ENCODE measurements at regions not wholly inside any gene's neighbourhood (a gene's known extent, or its start where the extent isn't known, plus 50 kb on each side); places are given as distances from the start of the nearest gene placed in this dataset.
"Not testable (repeated sequence)": the region's sequence is repeated elsewhere in the genome, so short reads cannot be mapped to it uniquely, and the experiment has no call there.

DNA sequence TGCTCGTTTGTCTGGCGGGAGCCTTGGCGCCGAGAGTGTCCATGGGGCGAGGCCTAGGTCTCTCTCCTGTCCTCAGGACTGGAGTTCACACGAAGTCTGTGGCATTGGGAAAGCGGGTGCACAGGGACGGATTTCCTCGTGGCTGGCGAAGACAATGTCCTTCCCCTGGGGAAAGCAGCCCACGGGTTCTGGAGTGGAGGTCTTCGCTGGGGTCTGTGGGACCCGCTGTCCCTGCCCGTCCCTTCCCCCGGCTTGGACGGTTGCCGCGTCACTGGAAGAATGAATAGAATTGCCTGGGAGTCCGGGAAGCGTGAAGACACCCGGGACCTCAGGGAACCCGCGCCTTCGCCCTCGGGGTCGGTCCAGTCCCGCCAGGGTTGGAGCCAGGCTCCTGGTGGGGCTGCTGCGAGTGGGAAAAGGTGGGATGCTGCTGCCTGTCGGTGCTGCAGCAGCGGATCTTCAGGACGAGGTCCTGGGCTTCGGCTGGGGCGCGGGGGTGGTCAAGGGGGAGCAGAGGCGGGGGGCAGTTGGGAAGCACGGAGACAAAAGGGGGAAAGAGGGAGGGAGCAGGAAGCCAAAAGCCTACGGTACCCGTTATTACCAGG is 441.8 kb upstream of the DEFB115 start:
- no peak for TF ChIP-seq EZH2phosphoT487 (conservative IDR thresholded peaks at IDR 0.05; ENCODE audit: low read length)
- TF ChIP-seq, protein P1, sequence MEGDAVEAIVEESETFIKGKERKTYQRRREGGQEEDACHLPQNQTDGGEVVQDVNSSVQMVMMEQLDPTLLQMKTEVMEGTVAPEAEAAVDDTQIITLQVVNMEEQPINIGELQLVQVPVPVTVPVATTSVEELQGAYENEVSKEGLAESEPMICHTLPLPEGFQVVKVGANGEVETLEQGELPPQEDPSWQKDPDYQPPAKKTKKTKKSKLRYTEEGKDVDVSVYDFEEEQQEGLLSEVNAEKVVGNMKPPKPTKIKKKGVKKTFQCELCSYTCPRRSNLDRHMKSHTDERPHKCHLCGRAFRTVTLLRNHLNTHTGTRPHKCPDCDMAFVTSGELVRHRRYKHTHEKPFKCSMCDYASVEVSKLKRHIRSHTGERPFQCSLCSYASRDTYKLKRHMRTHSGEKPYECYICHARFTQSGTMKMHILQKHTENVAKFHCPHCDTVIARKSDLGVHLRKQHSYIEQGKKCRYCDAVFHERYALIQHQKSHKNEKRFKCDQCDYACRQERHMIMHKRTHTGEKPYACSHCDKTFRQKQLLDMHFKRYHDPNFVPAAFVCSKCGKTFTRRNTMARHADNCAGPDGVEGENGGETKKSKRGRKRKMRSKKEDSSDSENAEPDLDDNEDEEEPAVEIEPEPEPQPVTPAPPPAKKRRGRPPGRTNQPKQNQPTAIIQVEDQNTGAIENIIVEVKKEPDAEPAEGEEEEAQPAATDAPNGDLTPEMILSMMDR (IDR thresholded peaks at IDR 0.05; ENCODE audit: insufficient read depth, low read length, poor library complexity, severe bottlenecking), result no peak
- H3K9ac ChIP-seq (ENCODE audit: low read length), result no peak overlapping the region
- H3F3A ChIP-seq (ENCODE audit: insufficient read depth), result no peaks in the 10 kb centered on the region
- no peaks in the 10 kb centered on the region for H4K20me1 ChIP-seq (ENCODE audit: low read depth, low read length)
- H3K79me2 ChIP-seq (ENCODE audit: insufficient read depth, low read length), result no peaks in the 10 kb centered on the region
- no peak overlapping the region for H3K4me2 ChIP-seq (ENCODE audit: low read depth, low read length, poor library complexity, severe bottlenecking)
- H3K4me3 ChIP-seq (ENCODE audit: insufficient read depth, low read length, poor library complexity, severe bottlenecking), result no peak overlapping the region
- H2AFZ ChIP-seq (ENCODE audit: low read depth, low read length, severe bottlenecking), result no peak overlapping the region
- no peaks in the 10 kb centered on the region for H3K27me3 ChIP-seq (ENCODE audit: low read length)
- H3K9me3 ChIP-seq (ENCODE audit: insufficient read depth, low read length), result no peaks in the 10 kb centered on the region
- H3K9me2 ChIP-seq (replicated peaks; ENCODE audit: insufficient read depth, low read length), result no peaks in the 10 kb centered on the region
- no peaks in the 10 kb centered on the region for H3K36me3 ChIP-seq (ENCODE audit: low read length)
- no peak overlapping the region for H3K27ac ChIP-seq (ENCODE audit: low read depth, low read length)

DNA sequence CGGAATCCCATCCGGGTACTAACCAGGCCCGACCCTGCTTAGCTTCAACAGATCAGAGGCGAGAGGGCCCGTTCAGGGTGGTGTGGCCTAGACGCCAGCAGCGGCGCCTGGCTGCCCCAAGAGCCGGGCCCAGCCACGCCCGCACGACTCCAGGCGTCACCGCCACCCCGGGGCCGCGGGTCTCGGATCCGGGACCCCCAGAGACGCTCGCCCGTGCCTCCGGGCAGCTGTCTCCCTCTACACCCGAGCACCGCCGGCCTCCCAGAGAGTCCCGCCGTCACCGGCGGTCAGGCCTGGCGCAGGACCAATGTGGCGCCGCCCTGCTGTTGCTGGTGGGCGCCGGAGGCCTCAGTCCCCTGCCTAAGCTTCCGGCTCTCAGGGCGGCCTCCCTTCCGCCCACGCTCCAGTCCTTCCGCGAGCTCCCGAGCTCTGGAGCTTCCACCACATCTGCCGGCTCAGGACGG is 441.2 kb upstream of the DEFB115 start:
- Histone ChIP-seq H3K9ac (ENCODE audit: low read length) (no peak overlapping the region), H3K9me2 (replicated peaks; ENCODE audit: insufficient read depth, low read length) (no peaks in the 10 kb centered on the region), H3F3A (ENCODE audit: insufficient read depth) (no peaks in the 10 kb centered on the region), H3K27ac (ENCODE audit: low read depth, low read length) (no peak overlapping the region), H3K4me2 (ENCODE audit: low read depth, low read length, poor library complexity, severe bottlenecking) (no peak overlapping the region), H3K27me3 (ENCODE audit: low read length) (no peaks in the 10 kb centered on the region), H3K4me3 (ENCODE audit: insufficient read depth, low read length, poor library complexity, severe bottlenecking) (no peak overlapping the region), H4K20me1 (ENCODE audit: low read depth, low read length) (no peaks in the 10 kb centered on the region), H3K79me2 (ENCODE audit: insufficient read depth, low read length) (no peaks in the 10 kb centered on the region), H3K36me3 (ENCODE audit: low read length) (no peaks in the 10 kb centered on the region), H3K9me3 (ENCODE audit: insufficient read depth, low read length) (no peaks in the 10 kb centered on the region), H2AFZ (ENCODE audit: low read depth, low read length, severe bottlenecking) (no peak overlapping the region)
- no peak for TF ChIP-seq EZH2phosphoT487 (conservative IDR thresholded peaks at IDR 0.05; ENCODE audit: low read length)
- TF ChIP-seq, protein P1 (IDR thresholded peaks at IDR 0.05; ENCODE audit: insufficient read depth, low read length, poor library complexity, severe bottlenecking), result no peak

DNA sequence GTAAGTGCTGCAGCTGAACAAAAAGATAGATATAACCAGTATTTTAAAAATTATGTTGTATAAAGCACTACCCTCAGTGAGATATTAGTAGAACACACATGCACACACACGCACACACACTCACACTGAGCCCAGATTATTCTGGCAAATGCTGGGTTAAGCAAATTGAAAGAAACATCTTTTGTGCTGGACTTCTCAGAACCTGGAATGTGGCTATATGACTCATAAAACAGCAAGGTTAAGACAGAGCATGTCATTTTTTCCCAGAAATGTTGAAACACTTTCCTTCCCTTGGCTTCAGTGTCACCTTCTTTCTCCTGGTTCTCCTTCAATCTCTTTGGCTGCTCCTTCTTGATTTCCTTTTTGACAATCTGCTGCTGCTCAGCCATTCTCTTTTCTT is 435.8 kb upstream of the DEFB115 start:
- not testable (repeated sequence) for H3K9me2 ChIP-seq (replicated peaks; ENCODE audit: insufficient read depth, low read length); H3K27me3 ChIP-seq (ENCODE audit: low read length); H4K20me1 ChIP-seq (ENCODE audit: low read depth, low read length); H3K4me2 ChIP-seq (ENCODE audit: low read depth, low read length, poor library complexity, severe bottlenecking); H3K36me3 ChIP-seq (ENCODE audit: low read length); H3K79me2 ChIP-seq (ENCODE audit: insufficient read depth, low read length); H3K9ac ChIP-seq (ENCODE audit: low read length); H3F3A ChIP-seq (ENCODE audit: insufficient read depth); H3K27ac ChIP-seq (ENCODE audit: low read depth, low read length); H3K9me3 ChIP-seq (ENCODE audit: insufficient read depth, low read length); H2AFZ ChIP-seq (ENCODE audit: low read depth, low read length, severe bottlenecking); H3K4me3 ChIP-seq (ENCODE audit: insufficient read depth, low read length, poor library complexity, severe bottlenecking)

DNA sequence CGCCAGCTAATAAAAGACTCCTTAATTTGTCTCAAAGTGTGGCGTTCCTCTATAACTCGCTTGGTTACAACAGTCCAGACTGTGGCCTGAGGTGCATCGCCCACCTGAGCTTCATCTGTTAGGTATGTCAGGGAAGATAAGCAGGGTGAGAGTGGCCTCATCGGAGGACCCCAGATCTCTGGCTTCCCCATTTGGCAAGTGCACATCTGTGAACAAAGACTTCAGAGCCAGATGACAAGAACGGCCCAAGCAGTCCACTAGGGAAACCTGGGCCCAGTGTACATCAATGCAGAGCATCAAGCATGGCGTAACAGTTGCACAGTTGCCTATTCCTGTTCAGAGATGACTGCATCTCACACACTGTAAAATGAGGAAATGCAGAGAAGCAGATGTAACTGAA is 432.8 kb upstream of the DEFB115 start:
- not testable (repeated sequence) for H3K4me2 ChIP-seq (ENCODE audit: low read depth, low read length, poor library complexity, severe bottlenecking); H3K9me3 ChIP-seq (ENCODE audit: insufficient read depth, low read length)

DNA sequence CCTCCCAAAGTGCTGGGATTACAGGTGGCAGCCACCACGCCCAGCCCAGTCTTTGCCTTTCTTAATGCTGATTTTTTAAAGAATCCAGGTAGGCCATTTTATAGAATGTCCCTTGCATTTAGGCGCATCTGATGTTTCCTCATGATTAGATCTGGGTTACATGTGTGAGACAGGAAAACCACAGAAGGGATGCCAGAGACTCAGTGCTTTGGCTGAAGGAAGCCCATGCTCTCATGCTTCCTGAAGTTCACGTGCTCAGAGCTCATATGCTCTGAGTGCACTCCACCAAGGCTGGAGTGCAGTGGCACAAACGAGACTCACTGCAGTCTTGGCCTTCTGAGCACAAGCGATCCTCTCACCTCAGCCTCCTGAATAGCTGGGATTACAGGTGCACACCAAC is 411.5 kb upstream of the DEFB115 start:
- H3K27ac ChIP-seq (ENCODE audit: low read depth, low read length); H3K36me3 ChIP-seq (ENCODE audit: low read length); H4K20me1 ChIP-seq (ENCODE audit: low read depth, low read length); H3K27me3 ChIP-seq (ENCODE audit: low read length); H3K4me2 ChIP-seq (ENCODE audit: low read depth, low read length, poor library complexity, severe bottlenecking); H3K79me2 ChIP-seq (ENCODE audit: insufficient read depth, low read length); H3F3A ChIP-seq (ENCODE audit: insufficient read depth); H3K9ac ChIP-seq (ENCODE audit: low read length); H3K9me3 ChIP-seq (ENCODE audit: insufficient read depth, low read length); H3K4me3 ChIP-seq (ENCODE audit: insufficient read depth, low read length, poor library complexity, severe bottlenecking); H2AFZ ChIP-seq (ENCODE audit: low read depth, low read length, severe bottlenecking); H3K9me2 ChIP-seq (replicated peaks; ENCODE audit: insufficient read depth, low read length): not testable (repeated sequence)

More for the DNA sequence above, 432.8 kb upstream of the DEFB115 start:
- H3K27me3 ChIP-seq (ENCODE audit: low read length); H4K20me1 ChIP-seq (ENCODE audit: low read depth, low read length); H2AFZ ChIP-seq (ENCODE audit: low read depth, low read length, severe bottlenecking); H3K4me3 ChIP-seq (ENCODE audit: insufficient read depth, low read length, poor library complexity, severe bottlenecking); H3K9me2 ChIP-seq (replicated peaks; ENCODE audit: insufficient read depth, low read length); H3K27ac ChIP-seq (ENCODE audit: low read depth, low read length); H3K79me2 ChIP-seq (ENCODE audit: insufficient read depth, low read length); H3K36me3 ChIP-seq (ENCODE audit: low read length); H3F3A ChIP-seq (ENCODE audit: insufficient read depth); H3K9ac ChIP-seq (ENCODE audit: low read length): not testable (repeated sequence)

DNA sequence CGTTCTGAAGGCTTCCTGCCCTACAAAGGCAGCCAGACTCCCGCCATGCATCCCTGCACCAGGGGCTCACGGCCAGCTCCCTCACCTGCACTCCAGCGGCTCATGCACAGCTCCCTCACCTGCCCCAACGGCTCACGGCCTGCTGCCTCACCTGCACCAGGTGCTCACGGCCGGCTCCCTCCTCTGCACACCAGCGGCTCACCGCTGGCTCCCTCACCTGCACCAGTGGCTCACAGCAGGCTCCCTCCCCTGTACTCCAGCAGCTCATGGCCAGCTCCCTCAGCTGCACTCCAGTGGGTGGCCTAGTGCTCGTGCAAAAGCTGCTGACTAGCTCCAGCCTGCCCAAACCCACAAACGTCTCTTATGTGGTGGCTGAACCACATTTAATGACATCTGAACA is 389.2 kb upstream of the DEFB115 start:
- not testable (repeated sequence) for H3K27me3 ChIP-seq (ENCODE audit: low read length); H3K4me3 ChIP-seq (ENCODE audit: insufficient read depth, low read length, poor library complexity, severe bottlenecking)

More for the DNA sequence above, 389.2 kb upstream of the DEFB115 start:
- not testable (repeated sequence) for H3K4me2 ChIP-seq (ENCODE audit: low read depth, low read length, poor library complexity, severe bottlenecking); H3K36me3 ChIP-seq (ENCODE audit: low read length); H3K79me2 ChIP-seq (ENCODE audit: insufficient read depth, low read length); H3K9me2 ChIP-seq (replicated peaks; ENCODE audit: insufficient read depth, low read length); H3K27ac ChIP-seq (ENCODE audit: low read depth, low read length); H3F3A ChIP-seq (ENCODE audit: insufficient read depth); H2AFZ ChIP-seq (ENCODE audit: low read depth, low read length, severe bottlenecking); H3K9me3 ChIP-seq (ENCODE audit: insufficient read depth, low read length); H4K20me1 ChIP-seq (ENCODE audit: low read depth, low read length); H3K9ac ChIP-seq (ENCODE audit: low read length)

Data from SU-DHL-6 (cell line).